Karpas-422 (cell line): ENCODE measurements at regions not wholly inside any gene's neighbourhood (a gene's known extent, or its start where the extent isn't known, plus 50 kb on each side); places are given as distances from the start of the nearest gene placed in this dataset.

Experiments
- DNase-seq: peaks from one replicate; pipeline ENCODE4 v3.0.0-alpha.2; 2015
- H2AFZ ChIP-seq: fragments of 200-600 bp; sonication (generic); 2 replicates; pipeline ENCODE4 v1.6.1; 2014; ENCODE audit warnings: antibody characterized with exemption, low read length, mixed read lengths
- H3K27ac ChIP-seq: fragments of 200-600 bp; sonication (generic); 2 replicates; pipeline ENCODE4 v1.5.1; 2014; ENCODE audit warnings: mild to moderate bottlenecking, low read length, moderate library complexity
- H3K27me3 ChIP-seq: fragments of 200-600 bp; sonication (generic); 2 replicates; pipeline ENCODE4 v1.6.1; 2014; ENCODE audit warnings: low read length, mixed read lengths
- H3K36me3 ChIP-seq: fragments of 200-600 bp; sonication (generic); 2 replicates; pipeline ENCODE4 v1.6.1; 2014; ENCODE audit warnings: low read length, mixed read lengths; ENCODE audit not compliant: insufficient read depth
- H3K4me1 ChIP-seq: fragments of 200-600 bp; sonication (generic); 2 replicates; pipeline ENCODE4 v1.6.1; 2014; ENCODE audit warnings: mild to moderate bottlenecking, low read length, mixed read lengths
- H3K4me2 ChIP-seq: fragments of 200-600 bp; sonication (generic); 2 replicates; pipeline ENCODE4 v1.6.1; 2014; ENCODE audit warnings: low read length, low read depth, mild to moderate bottlenecking; ENCODE audit not compliant: poor library complexity, severe bottlenecking
- H3K4me3 ChIP-seq: fragments of 200-600 bp; sonication (generic); 2 replicates; pipeline ENCODE4 v1.5.1; 2014; ENCODE audit warnings: mild to moderate bottlenecking, antibody characterized with exemption, low read length, mixed read lengths
- H3K79me2 ChIP-seq: fragments of 200-600 bp; sonication (generic); 2 replicates; pipeline ENCODE4 v1.6.1; 2014; ENCODE audit warnings: mild to moderate bottlenecking, low read length, mixed read lengths
- H3K9ac ChIP-seq: fragments of 200-600 bp; sonication (generic); 2 replicates; pipeline ENCODE4 v1.6.0; 2014; ENCODE audit warnings: low read length
- H3K9me2 ChIP-seq: fragments of 200-600 bp; sonication (generic), shearing (Covaris generic); replicated peaks from 2 replicates; pipeline ENCODE4 v1.6.0; 2014; ENCODE audit warnings: mild to moderate bottlenecking, low read length, moderate library complexity; ENCODE audit not compliant: insufficient read depth
- H3K9me3 ChIP-seq: fragments of 300-700, 200-600 bp; sonication (generic); 2 replicates; pipeline ENCODE4 v1.6.1; 2014; ENCODE audit warnings: low read length, mixed read lengths
- H4K20me1 ChIP-seq: fragments of 200-600 bp; sonication (generic); 2 replicates; pipeline ENCODE4 v1.6.1; 2014; ENCODE audit warnings: mild to moderate bottlenecking, antibody characterized with exemption, low read length, low read depth; ENCODE audit not compliant: insufficient read depth

DNA sequence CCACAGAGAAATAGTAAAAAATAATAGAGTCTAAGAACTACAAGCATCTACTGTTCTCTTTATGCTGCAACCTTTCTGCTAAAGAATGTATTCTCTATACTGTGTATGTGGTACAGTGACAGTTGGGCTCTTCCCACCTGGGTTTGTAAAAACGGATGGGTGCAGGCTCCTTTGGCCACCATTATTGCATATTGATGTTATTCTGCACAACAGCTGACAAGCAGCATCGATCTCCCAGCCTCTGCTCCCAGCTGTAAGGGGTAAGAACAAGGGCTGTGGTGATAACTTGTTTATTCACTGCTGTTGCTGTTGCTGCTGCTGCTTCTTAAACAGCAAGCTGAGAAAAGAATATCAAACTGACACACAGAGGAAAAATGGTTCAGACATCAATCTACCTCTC is 56.1 kb downstream of the KCNRG start:
- no peak overlapping the region for H3K9ac ChIP-seq

GRCh38 chr13:50072676-50073075 is 57.4 kb downstream of the KCNRG start:
- Histone ChIP-seq H4K20me1 (peaks cover 18% of the 10 kb centered on the region; the same call in 1 of the 2 replicates), H2AFZ (no peak overlapping the region), H3K4me2 (peak overlapping the region; percentile 82), H3K36me3 (peaks cover 70% of the 10 kb centered on the region), H3K9me2 (no peaks in the 10 kb centered on the region), H3K9me3 (no peaks in the 10 kb centered on the region), H3K27ac (peak overlapping the region; percentile 92), H3K27me3 (no peaks in the 10 kb centered on the region), H3K79me2 (peaks cover 100% of the 10 kb centered on the region), H3K4me1 (peaks cover 63% of the 10 kb centered on the region), H3K9ac (no peak overlapping the region), H3K4me3 (no peak overlapping the region)
- DNase-seq = no peak

More for the DNA sequence above, 56.1 kb downstream of the KCNRG start:
- Histone ChIP-seq H2AFZ (no peak overlapping the region), H3K9me3 (no peaks in the 10 kb centered on the region), H3K79me2 (peaks cover 98% of the 10 kb centered on the region), H3K9me2 (no peaks in the 10 kb centered on the region), H3K4me3 (no peak overlapping the region), H3K27ac (peak overlapping the region; percentile 92), H3K27me3 (no peaks in the 10 kb centered on the region), H3K36me3 (peaks cover 81% of the 10 kb centered on the region), H3K4me1 (peaks cover 50% of the 10 kb centered on the region), H3K4me2 (no peak overlapping the region), H4K20me1 (peaks cover 15% of the 10 kb centered on the region; the same call in 1 of the 2 replicates)
- DNase-seq = no peak

DNA sequence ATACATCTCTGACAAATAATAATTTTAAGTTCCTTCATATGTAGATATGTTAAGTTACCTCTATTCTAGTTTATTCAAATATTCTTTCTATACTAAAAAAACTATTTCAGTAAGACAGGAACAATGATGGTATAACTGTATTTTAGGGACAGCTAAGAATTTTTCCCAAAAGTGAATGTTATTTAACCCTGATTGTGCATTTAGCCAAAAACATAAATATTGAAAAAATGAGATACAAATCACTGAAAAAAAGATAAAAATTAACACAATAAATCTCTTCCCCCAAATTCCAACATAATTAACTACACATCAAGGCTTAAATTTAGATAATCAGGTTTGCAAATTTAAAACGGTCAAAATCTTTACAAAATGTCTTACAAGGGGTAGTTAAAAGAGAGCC is 58.1 kb downstream of the KCNRG start:
- Histone ChIP-seq H3K9me3 (no peaks in the 10 kb centered on the region), H3K4me3 (no peak overlapping the region), H3K9me2 (no peaks in the 10 kb centered on the region), H4K20me1 (peaks cover 21% of the 10 kb centered on the region), H2AFZ (no peak overlapping the region), H3K4me1 (peaks cover 69% of the 10 kb centered on the region), H3K4me2 (peak overlapping the region; percentile 82), H3K27ac (peak overlapping the region; percentile 92), H3K79me2 (peaks cover 100% of the 10 kb centered on the region), H3K9ac (no peak overlapping the region), H3K36me3 (peaks cover 64% of the 10 kb centered on the region), H3K27me3 (no peaks in the 10 kb centered on the region)
- DNase-seq = no peak

GRCh38 chr13:50074843-50075242 is 59.6 kb downstream of the KCNRG start:
- peaks cover 26% of the 10 kb centered on the region for H4K20me1 ChIP-seq
- no peak for DNase-seq
- peaks cover 56% of the 10 kb centered on the region for H3K36me3 ChIP-seq
- H3K9me2 ChIP-seq = no peaks in the 10 kb centered on the region
- peaks cover 100% of the 10 kb centered on the region for H3K79me2 ChIP-seq
- H3K9ac ChIP-seq = peak overlapping the region; percentile 6; the same call in 1 of the 2 replicates
- H3K4me2 ChIP-seq = peak overlapping the region; percentile 82
- peak overlapping the region; percentile 92 for H3K27ac ChIP-seq
- no peaks in the 10 kb centered on the region for H3K9me3 ChIP-seq
- no peak overlapping the region for H2AFZ ChIP-seq
- H3K4me1 ChIP-seq = peaks cover 82% of the 10 kb centered on the region
- no peaks in the 10 kb centered on the region for H3K27me3 ChIP-seq
- peak overlapping the region; percentile 49 for H3K4me3 ChIP-seq

- H3K4me2 ChIP-seq = peak overlapping the region; percentile 82
- H3K9me2 ChIP-seq = no peaks in the 10 kb centered on the region
- peak overlapping the region; percentile 49 for H3K4me3 ChIP-seq
- H2AFZ ChIP-seq = no peak overlapping the region
- H3K9me3 ChIP-seq = no peaks in the 10 kb centered on the region
- no peaks in the 10 kb centered on the region for H3K27me3 ChIP-seq
- H3K36me3 ChIP-seq = peaks cover 52% of the 10 kb centered on the region
- peaks cover 100% of the 10 kb centered on the region for H3K79me2 ChIP-seq
- peak; percentile 86 for DNase-seq
- peak overlapping the region; percentile 52 for H3K9ac ChIP-seq
- peaks cover 31% of the 10 kb centered on the region for H4K20me1 ChIP-seq
- peaks cover 82% of the 10 kb centered on the region for H3K4me1 ChIP-seq
- H3K27ac ChIP-seq = peak overlapping the region; percentile 92
These were observed 60.4 kb downstream of the KCNRG start for GRCh38 chr13:50075619-50076097.

- peaks cover 93% of the 10 kb centered on the region for H3K79me2 ChIP-seq
- H3K4me3 ChIP-seq = peak overlapping the region; percentile 96
- peak overlapping the region; percentile 55 for H3K9ac ChIP-seq
- H3K9me2 ChIP-seq = no peaks in the 10 kb centered on the region
- peaks cover 29% of the 10 kb centered on the region for H4K20me1 ChIP-seq
- H2AFZ ChIP-seq = no peak overlapping the region
- H3K36me3 ChIP-seq = peaks cover 36% of the 10 kb centered on the region
- peak overlapping the region; percentile 82 for H3K4me2 ChIP-seq
- H3K27ac ChIP-seq = peak overlapping the region; percentile 92
- DNase-seq = no peak
- H3K9me3 ChIP-seq = no peaks in the 10 kb centered on the region
- no peaks in the 10 kb centered on the region for H3K27me3 ChIP-seq
- H3K4me1 ChIP-seq = peaks cover 72% of the 10 kb centered on the region
These were observed 62.2 kb downstream of the KCNRG start for GRCh38 chr13:50077431-50077830.

DNA sequence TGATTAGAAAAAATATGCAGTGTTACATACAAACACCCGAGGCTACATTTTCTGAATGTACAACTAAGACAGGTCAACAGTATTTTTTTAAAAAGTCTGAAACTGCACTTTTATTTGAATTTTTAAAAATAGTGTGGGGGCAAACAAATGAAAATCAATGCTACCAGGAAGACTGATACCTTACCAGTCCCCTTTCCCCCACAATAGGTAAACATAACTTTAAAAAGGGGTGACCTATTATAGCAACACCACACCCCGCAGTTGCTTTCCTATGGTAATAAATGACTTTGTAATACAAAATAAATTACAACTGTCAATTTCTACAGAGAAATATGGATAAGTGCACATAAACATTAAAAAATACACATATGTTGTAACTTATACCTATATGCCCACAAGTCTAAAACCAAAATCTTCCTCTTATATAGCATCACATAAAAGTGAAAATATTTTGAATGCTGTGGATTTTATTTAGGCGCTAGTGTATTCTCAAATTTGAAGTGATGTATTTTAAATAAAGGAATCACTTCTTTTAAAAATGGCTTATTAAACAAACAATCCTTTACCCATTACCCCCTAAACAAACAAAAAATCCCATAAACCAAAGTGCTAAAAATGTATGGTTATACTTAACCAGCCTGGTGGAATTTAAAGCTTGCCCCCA is 63.1 kb downstream of the KCNRG start:
- Histone ChIP-seq H3K79me2 (peaks cover 91% of the 10 kb centered on the region), H3K4me1 (peaks cover 64% of the 10 kb centered on the region), H3K9ac (peak overlapping the region; percentile 97), H3K4me3 (peak overlapping the region; percentile 96), H3K27ac (peak overlapping the region; percentile 92), H2AFZ (no peak overlapping the region), H3K9me2 (no peaks in the 10 kb centered on the region), H3K9me3 (no peaks in the 10 kb centered on the region), H3K36me3 (peaks cover 28% of the 10 kb centered on the region), H3K27me3 (no peaks in the 10 kb centered on the region), H4K20me1 (peaks cover 29% of the 10 kb centered on the region), H3K4me2 (peak overlapping the region; percentile 82)
- DNase-seq = no peak

- peaks cover 91% of the 10 kb centered on the region for H3K79me2 ChIP-seq
- no peak overlapping the region for H2AFZ ChIP-seq
- H3K9ac ChIP-seq = peak overlapping the region; percentile 97
- no peaks in the 10 kb centered on the region for H3K27me3 ChIP-seq
- no peak for DNase-seq
- peak overlapping the region; percentile 92 for H3K27ac ChIP-seq
- H3K4me1 ChIP-seq = peaks cover 64% of the 10 kb centered on the region
- peak overlapping the region; percentile 82 for H3K4me2 ChIP-seq
- peaks cover 22% of the 10 kb centered on the region for H3K36me3 ChIP-seq
- H3K4me3 ChIP-seq = peak overlapping the region; percentile 96
- no peaks in the 10 kb centered on the region for H3K9me2 ChIP-seq
- H3K9me3 ChIP-seq = no peaks in the 10 kb centered on the region
- H4K20me1 ChIP-seq = peaks cover 29% of the 10 kb centered on the region
These were observed 63.8 kb downstream of the KCNRG start for GRCh38 chr13:50078895-50079654.
